Keratinocyte (primary cell): ENCODE measurements at regions not wholly inside any gene's neighbourhood (a gene's known extent, or its start where the extent isn't known, plus 50 kb on each side); places are given as distances from the start of the nearest gene placed in this dataset.

Experiments used
- DNase-seq: peaks from one replicate; pipeline ENCODE4 v3.0.0-alpha.2; 2011; ENCODE audit warnings: low read depth, missing footprints, low spot score
- FAIRE-seq: peaks from 2 replicates; lab custom pipeline; 2011; peaks lifted over from hg19 to GRCh38; lab: Jason Lieb, UNC
- H2AFZ ChIP-seq: 2 replicates; pipeline ENCODE4 v1.6.0; 2012; ENCODE audit warnings: low read length, control low read depth, inconsistent platforms; ENCODE audit not compliant: control insufficient read depth
- H3K27ac ChIP-seq: 2 replicates; pipeline ENCODE4 v1.5.1; 2011; ENCODE audit warnings: low read length; ENCODE audit not compliant: control insufficient read depth, insufficient read depth
- H3K27me3 ChIP-seq: 3 replicates; pipeline ENCODE4 v1.6.0; 2011; ENCODE audit warnings: low read length; ENCODE audit not compliant: control insufficient read depth, insufficient read depth; ENCODE audit errors: extremely low read depth
- H3K36me3 ChIP-seq, 2 experiments: 2 replicates in 1 of 2; 3 replicates in 1 of 2; pipeline ENCODE4 v1.5.1; 2011; ENCODE audit warnings: low read length in 2 of 2, mild to moderate bottlenecking in 1 of 2; ENCODE audit not compliant: control insufficient read depth in 2 of 2, insufficient read depth in 2 of 2; ENCODE audit errors: extremely low read depth in 1 of 2
- H3K4me1 ChIP-seq: 3 replicates; pipeline ENCODE4 v1.5.1; 2011; ENCODE audit warnings: low read length; ENCODE audit not compliant: control insufficient read depth, insufficient read depth; ENCODE audit errors: extremely low read depth
- H3K4me2 ChIP-seq: 3 replicates; pipeline ENCODE4 v1.6.0; 2011; ENCODE audit warnings: low read depth, low read length; ENCODE audit not compliant: control insufficient read depth, insufficient read depth; ENCODE audit errors: extremely low read depth
- H3K4me3 ChIP-seq, 3 experiments: fragments of 200-600 bp in 1 of 3; sonication (generic) in 1 of 3; 2 replicates in 2 of 3; 3 replicates in 1 of 3; pipeline ENCODE4 v1.5.1; 2011 to 2016; ENCODE audit warnings: low read length in 3 of 3, mild to moderate bottlenecking in 3 of 3, control low read depth in 2 of 3, inconsistent platforms in 1 of 3, low read depth in 1 of 3, mixed read lengths in 1 of 3, mixed run types in 1 of 3, moderate library complexity in 1 of 3; ENCODE audit not compliant: control insufficient read depth in 2 of 3, insufficient read depth in 2 of 3; ENCODE audit errors: extremely low read depth in 1 of 3
- H3K79me2 ChIP-seq: 2 replicates; pipeline ENCODE4 v1.6.0; 2012; ENCODE audit warnings: low read length; ENCODE audit not compliant: control insufficient read depth, insufficient read depth
- H3K9ac ChIP-seq: 3 replicates; pipeline ENCODE4 v1.6.0; 2011; ENCODE audit warnings: low read length; ENCODE audit not compliant: control insufficient read depth, insufficient read depth; ENCODE audit errors: extremely low read depth
- H3K9me1 ChIP-seq: 3 replicates; pipeline ENCODE4 v1.6.0; 2011; ENCODE audit warnings: low read length; ENCODE audit not compliant: control insufficient read depth, insufficient read depth; ENCODE audit errors: extremely low read depth
- H3K9me3 ChIP-seq: 2 replicates; pipeline ENCODE4 v1.5.1; 2012; ENCODE audit warnings: low read depth, low read length; ENCODE audit not compliant: control insufficient read depth
- H4K20me1 ChIP-seq: 3 replicates; pipeline ENCODE4 v1.6.0; 2011; ENCODE audit warnings: low read length; ENCODE audit not compliant: control insufficient read depth, insufficient read depth; ENCODE audit errors: extremely low read depth
- CTCF ChIP-seq, 3 experiments: IDR thresholded peaks in 1 of 3; conservative IDR thresholded peaks in 1 of 3; optimal IDR thresholded peaks in 1 of 3; 2 replicates in 2 of 3; 3 replicates in 1 of 3; pipeline versions ENCODE3 to v1.5.1; 2011; ENCODE audit warnings: low read length in 3 of 3, mild to moderate bottlenecking in 3 of 3, moderate library complexity in 2 of 3, control low read depth in 1 of 3, inconsistent platforms in 1 of 3; ENCODE audit not compliant: insufficient read depth in 2 of 3; ENCODE audit errors: extremely low read depth in 1 of 3
- EZH2 ChIP-seq: IDR thresholded peaks from one replicate; pipeline ENCODE4 v1.6.1; 2012; ENCODE audit warnings: inconsistent platforms, mild to moderate bottlenecking, low read length, moderate library complexity
- dilution Hi-C: fragments of 300-500 bp; cut with MboI; formaldehyde crosslinking; loops from one replicate; pipeline ENCODE4 v1.7.0; 2020; ENCODE audit warnings: low sequenced_read_pairs; ENCODE audit not compliant: extremely low pct_ligation_motif_present

GRCh38 chr6:67068781-67069180 is 1361.8 kb upstream of the EYS start:
- no peaks in the 10 kb centered on the region for H3K36me3 ChIP-seq
- no peaks in the 10 kb centered on the region for H3K9me1 ChIP-seq
- H3K27ac ChIP-seq: no peak overlapping the region
- no peak overlapping the region for H3K9ac ChIP-seq
- dilution Hi-C loops: no loop called here
- FAIRE-seq (no peak), DNase-seq (no peak)
- no peaks in the 10 kb centered on the region for H4K20me1 ChIP-seq
- no peak overlapping the region for H2AFZ ChIP-seq
- no peaks in the 10 kb centered on the region for H3K79me2 ChIP-seq
- H3K4me3 ChIP-seq: no peak overlapping the region
- H3K9me3 ChIP-seq: no peaks in the 10 kb centered on the region
- H3K4me2 ChIP-seq: no peak overlapping the region
- TF ChIP-seq EZH2 (no peak), CTCF (optimal IDR thresholded peaks at IDR 0.05 in 1 of 3, IDR thresholded peaks at IDR 0.05 in 1 of 3, conservative IDR thresholded peaks at IDR 0.05 in 1 of 3; ENCODE audit: extremely low read depth in 1 of 3, insufficient read depth in 2 of 3, low read length in 3 of 3) (no peak)
- no peaks in the 10 kb centered on the region for H3K27me3 ChIP-seq
- no peaks in the 10 kb centered on the region for H3K4me1 ChIP-seq

- Histone ChIP-seq H4K20me1 (no peaks in the 10 kb centered on the region), H3K79me2 (no peaks in the 10 kb centered on the region), H3K27me3 (no peaks in the 10 kb centered on the region), H3K4me1 (no peaks in the 10 kb centered on the region), H3K27ac (no peak overlapping the region), H2AFZ (no peak overlapping the region), H3K4me3 (no peak overlapping the region), H3K36me3 (no peaks in the 10 kb centered on the region), H3K9ac (no peak overlapping the region), H3K9me3 (no peaks in the 10 kb centered on the region), H3K9me1 (no peaks in the 10 kb centered on the region), H3K4me2 (no peak overlapping the region)
- no peak for DNase-seq
- FAIRE-seq: no peak
- no peak for TF ChIP-seq CTCF (optimal IDR thresholded peaks at IDR 0.05 in 1 of 3, IDR thresholded peaks at IDR 0.05 in 1 of 3, conservative IDR thresholded peaks at IDR 0.05 in 1 of 3; ENCODE audit: extremely low read depth in 1 of 3, insufficient read depth in 2 of 3, low read length in 3 of 3)
- no peak for TF ChIP-seq EZH2
- dilution Hi-C loops: no loop called here
Measured at GRCh38 chr6:67064323-67064722, 1357.3 kb upstream of the EYS start.
